GM10266 (cell line): ENCODE measurements at regions not wholly inside any gene's neighbourhood (a gene's known extent, or its start where the extent isn't known, plus 50 kb on each side); places are given as distances from the start of the nearest gene placed in this dataset.

Experiments
- DNase-seq: peaks from one replicate; pipeline ENCODE4 v3.0.0; 2012; ENCODE audit errors: extremely low spot score
- TF ChIP-seq, protein P1 (sequence below): IDR thresholded peaks from 2 replicates; pipeline ENCODE4 v1.5.1; 2012; ENCODE audit warnings: mild to moderate bottlenecking, low read depth; ENCODE audit not compliant: control insufficient read depth, insufficient read depth; ENCODE audit errors: missing control alignments

DNA sequence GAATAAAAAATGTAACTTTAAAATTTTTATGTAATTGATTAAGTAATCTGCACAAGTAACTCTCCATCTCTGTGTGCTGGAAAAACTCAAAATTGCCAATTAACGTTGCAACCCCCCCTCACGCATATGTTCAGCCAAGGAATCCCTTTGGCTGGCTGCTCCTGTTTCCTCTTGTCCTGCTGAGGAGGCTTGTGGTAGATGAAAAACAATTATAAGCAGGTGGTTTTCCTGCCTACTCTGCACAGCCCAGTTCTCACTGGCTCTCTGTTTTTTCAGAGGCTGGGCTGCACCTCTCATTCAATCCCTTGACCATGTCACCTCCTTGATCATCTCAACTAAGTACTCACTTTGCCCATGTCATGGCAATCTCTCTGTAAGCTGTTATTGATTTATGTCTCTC is 1068.4 kb downstream of the ARAP2 start:
- TF ChIP-seq, protein P1, sequence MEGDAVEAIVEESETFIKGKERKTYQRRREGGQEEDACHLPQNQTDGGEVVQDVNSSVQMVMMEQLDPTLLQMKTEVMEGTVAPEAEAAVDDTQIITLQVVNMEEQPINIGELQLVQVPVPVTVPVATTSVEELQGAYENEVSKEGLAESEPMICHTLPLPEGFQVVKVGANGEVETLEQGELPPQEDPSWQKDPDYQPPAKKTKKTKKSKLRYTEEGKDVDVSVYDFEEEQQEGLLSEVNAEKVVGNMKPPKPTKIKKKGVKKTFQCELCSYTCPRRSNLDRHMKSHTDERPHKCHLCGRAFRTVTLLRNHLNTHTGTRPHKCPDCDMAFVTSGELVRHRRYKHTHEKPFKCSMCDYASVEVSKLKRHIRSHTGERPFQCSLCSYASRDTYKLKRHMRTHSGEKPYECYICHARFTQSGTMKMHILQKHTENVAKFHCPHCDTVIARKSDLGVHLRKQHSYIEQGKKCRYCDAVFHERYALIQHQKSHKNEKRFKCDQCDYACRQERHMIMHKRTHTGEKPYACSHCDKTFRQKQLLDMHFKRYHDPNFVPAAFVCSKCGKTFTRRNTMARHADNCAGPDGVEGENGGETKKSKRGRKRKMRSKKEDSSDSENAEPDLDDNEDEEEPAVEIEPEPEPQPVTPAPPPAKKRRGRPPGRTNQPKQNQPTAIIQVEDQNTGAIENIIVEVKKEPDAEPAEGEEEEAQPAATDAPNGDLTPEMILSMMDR, result no peak
- DNase-seq, result no peak

DNA sequence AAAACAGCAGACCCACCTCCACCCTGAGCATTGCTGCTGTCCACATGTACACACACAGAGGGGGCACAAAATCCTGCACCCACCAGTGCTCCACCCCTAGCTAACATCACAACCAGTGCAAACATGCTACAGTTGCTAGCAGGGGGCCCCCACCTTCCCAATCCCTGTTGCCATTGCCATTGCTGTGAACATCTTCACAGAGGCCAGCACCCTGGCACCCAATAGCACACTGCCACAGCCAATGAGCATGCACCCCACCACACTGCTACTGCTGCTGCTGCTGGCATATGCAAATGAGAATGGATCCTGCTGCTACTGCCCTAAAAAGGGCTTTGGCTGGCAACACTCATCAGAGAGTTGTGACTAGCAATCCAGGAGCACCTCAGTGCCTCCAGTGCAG is 1061.9 kb downstream of the ARAP2 start:
- no peak for DNase-seq
- TF ChIP-seq, protein P1, result no peak

DNA sequence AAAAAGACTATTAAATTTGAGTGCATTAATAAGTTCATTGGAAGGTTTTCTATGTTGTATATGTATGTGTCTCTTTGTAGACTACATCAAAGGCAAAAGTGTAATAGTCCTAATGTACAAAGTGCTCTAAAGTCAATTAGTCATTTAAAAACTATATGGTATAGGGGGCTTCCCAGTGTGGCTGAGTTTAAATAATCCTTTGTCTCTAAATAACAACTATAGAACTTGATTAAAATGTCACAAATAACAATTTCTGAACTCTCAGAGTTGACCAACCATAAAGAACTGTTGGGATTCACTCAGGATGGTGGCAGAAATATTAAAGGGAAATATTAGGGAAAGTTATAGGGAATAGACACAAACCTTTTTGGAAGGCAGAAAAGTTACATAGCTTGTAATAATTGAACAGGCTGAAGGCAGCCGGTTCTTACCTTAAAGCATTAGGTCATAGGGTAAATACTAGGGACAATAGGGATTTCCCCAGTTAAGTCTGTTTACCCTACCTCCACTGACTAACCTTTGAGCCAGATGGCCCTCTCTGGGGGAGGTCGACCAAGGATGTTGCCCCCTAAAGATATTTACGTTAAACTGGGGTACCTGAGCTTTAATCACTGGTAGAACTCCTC is 1054.2 kb downstream of the ARAP2 start:
- TF ChIP-seq, protein P1, result no peak
- no peak for DNase-seq

DNA sequence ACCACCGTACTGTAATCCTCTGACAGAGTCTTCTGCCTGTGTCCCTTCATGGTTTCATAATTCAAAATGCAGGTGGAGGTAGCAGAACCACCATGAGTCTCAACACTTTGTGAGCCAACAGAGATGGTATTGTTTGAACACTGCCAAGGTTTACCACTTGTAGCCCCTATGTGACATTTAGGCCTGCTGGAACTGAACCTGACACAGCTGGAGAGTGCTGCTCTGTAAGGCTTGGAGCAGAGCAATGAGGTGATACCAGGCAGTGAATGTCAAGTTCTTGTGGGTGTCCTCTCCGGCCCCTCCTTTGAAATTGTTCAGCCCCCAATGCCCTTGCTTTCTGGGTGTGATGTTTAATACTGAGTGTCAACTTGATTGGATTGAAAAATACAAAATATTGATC is 1042.9 kb downstream of the ARAP2 start:
- TF ChIP-seq, protein P1, result no peak
- DNase-seq, result no peak

DNA sequence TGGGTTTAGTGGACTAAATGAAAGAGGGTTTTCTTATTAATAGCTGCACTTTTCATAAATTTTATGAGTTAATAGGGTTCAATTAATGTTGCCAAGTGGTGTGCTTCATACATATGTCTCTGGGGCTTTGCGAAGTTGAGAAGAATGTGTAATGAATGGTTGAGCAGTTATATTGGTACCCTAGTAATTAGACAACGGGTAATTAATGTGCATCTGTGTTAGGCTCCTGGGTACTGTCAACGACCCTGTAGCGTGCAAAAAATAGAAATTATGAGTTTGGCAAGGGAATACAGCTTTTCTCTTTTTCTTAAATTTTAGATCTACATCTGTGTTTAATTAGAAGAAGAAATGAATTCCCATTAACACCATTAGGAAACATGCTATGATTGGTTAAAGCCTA is 1027.7 kb downstream of the ARAP2 start:
- no peak for DNase-seq
- TF ChIP-seq, protein P1, result no peak

DNA sequence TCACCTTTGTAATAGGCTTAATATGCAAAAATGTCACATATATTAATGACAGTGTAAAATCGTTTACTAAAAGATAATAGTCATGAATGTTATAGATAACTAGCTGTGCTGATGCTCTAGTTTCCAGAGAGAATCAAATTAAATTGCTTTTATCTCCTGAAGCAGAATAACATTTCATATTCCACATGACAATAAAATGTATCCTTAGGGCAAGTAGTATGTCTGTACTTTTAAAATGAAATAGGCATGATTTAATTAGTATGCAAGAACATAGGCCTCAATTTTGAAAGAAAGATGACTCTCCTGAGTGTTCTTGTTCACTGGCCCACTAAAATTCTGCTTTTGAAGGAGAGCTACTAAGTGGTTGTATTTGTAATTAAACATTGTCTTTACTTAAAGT is 1027.0 kb downstream of the ARAP2 start:
- DNase-seq, result no peak
- TF ChIP-seq, protein P1, result no peak

DNA sequence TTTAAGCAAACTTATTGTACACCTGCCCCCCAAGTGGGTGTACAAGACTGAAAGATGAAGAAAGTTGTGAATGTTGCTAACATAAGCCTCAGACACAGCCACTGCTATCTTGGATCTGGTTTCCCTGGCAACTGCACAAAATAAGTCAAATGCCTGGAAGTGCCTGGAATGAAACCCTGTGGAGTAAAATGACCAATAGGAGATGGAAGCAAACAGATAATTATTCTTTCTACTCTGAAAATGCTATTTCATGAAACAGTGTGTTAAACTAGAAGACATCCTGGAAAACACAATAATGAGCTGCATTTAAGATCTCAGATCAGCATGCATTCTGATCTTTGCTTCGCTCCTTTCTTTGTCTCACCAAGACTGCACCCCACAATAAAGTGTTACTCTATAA is 1016.0 kb downstream of the ARAP2 start:
- TF ChIP-seq, protein P1, result no peak
- no peak for DNase-seq
